ENCODE measurements at regions not wholly inside any gene's neighbourhood (a gene's known extent, or its start where the extent isn't known, plus 50 kb on each side); places are given as distances from the start of the nearest gene placed in this dataset.
A peak's percentile ranks its signal among the peaks of the same experiment; 100 is the strongest.

DNA sequence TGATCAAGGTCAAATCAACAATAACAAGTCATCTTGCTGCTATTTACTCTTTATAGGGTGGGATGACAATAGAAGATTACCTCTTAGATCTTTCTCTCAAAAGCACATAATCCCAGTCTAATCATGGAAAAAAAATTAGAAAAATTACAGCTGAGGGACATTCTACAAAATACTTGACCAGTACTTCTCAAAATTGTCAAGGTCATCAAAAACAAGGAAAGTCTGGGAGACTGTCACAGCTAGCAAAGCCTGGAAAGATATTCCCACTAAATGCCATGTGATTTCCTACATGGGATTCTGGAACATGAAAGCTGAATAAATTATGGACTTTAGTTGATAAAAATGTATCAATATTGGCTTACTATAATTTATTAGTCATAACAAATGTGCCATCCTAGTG is 276.2 kb downstream of the RNF144A start:
- H3K27me3 Mint-ChIP-seq (ENCODE audit: low read depth) = peaks cover 5% of the 10 kb centered on the region
- H3K4me1 Mint-ChIP-seq = peaks cover 25% of the 10 kb centered on the region
- no peaks in the 10 kb centered on the region for H3K9me3 Mint-ChIP-seq
- H3K4me3 Mint-ChIP-seq = no peak overlapping the region
- H3K36me3 Mint-ChIP-seq (ENCODE audit: low read depth) = no peaks in the 10 kb centered on the region
- no peak overlapping the region for H3K27ac Mint-ChIP-seq
- TF ChIP-seq, protein P1, sequence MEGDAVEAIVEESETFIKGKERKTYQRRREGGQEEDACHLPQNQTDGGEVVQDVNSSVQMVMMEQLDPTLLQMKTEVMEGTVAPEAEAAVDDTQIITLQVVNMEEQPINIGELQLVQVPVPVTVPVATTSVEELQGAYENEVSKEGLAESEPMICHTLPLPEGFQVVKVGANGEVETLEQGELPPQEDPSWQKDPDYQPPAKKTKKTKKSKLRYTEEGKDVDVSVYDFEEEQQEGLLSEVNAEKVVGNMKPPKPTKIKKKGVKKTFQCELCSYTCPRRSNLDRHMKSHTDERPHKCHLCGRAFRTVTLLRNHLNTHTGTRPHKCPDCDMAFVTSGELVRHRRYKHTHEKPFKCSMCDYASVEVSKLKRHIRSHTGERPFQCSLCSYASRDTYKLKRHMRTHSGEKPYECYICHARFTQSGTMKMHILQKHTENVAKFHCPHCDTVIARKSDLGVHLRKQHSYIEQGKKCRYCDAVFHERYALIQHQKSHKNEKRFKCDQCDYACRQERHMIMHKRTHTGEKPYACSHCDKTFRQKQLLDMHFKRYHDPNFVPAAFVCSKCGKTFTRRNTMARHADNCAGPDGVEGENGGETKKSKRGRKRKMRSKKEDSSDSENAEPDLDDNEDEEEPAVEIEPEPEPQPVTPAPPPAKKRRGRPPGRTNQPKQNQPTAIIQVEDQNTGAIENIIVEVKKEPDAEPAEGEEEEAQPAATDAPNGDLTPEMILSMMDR (IDR thresholded peaks at IDR 0.05; ENCODE audit: unreplicated experiment in 3 of 3) = no peak

DNA sequence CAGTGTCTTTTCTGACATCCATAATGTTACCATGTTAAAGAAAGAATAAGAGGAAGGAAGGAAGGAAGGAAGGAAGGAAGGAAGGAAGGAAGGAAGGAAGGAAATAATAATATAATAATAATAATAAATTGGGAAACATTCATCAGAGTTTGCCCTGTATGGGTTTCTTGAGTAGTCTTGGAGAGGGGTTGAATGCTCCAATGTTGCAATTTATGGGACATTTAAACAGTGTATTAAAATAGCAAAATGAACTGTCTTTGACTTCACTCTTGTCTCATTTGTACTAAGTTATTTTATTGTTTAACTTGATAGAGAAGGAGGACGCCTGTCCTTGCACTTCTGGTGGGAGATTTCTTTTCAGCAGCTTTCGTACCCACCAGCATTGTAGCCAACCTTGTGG is 277.7 kb downstream of the RNF144A start:
- TF ChIP-seq, protein P1 (IDR thresholded peaks at IDR 0.05; ENCODE audit: unreplicated experiment in 3 of 3) = no peak
- Mint-ChIP-seq H3K27ac (no peak overlapping the region), H3K9me3 (no peaks in the 10 kb centered on the region), H3K36me3 (ENCODE audit: low read depth) (no peaks in the 10 kb centered on the region), H3K27me3 (ENCODE audit: low read depth) (peaks cover 5% of the 10 kb centered on the region), H3K4me1 (peaks cover 23% of the 10 kb centered on the region), H3K4me3 (no peak overlapping the region)

DNA sequence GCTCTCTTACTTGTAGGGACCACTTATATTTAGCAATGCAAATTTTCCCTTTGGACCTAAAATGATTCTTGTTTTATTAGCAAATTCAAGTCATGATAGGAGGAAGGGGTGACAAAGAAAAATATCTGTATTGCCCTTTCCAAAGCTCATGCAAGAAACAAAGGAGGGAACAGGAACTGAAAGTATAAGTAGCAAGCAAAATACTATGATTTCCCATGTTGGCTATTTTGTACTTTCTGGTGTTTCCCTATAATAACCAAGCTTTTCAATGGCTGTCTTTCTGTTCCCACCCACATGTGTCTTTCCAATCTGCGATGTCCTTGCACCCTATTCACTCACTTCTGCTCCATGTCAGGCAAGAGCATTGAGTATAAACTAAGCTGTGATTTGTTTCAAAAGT is 279.7 kb downstream of the RNF144A start:
- Mint-ChIP-seq H3K4me3 (no peak overlapping the region), H3K4me1 (peaks cover 9% of the 10 kb centered on the region), H3K27me3 (ENCODE audit: low read depth) (peaks cover 1% of the 10 kb centered on the region), H3K9me3 (no peaks in the 10 kb centered on the region), H3K36me3 (ENCODE audit: low read depth) (no peaks in the 10 kb centered on the region), H3K27ac (no peak overlapping the region)
- TF ChIP-seq, protein P1 (IDR thresholded peaks at IDR 0.05; ENCODE audit: unreplicated experiment in 3 of 3) = no peak

DNA sequence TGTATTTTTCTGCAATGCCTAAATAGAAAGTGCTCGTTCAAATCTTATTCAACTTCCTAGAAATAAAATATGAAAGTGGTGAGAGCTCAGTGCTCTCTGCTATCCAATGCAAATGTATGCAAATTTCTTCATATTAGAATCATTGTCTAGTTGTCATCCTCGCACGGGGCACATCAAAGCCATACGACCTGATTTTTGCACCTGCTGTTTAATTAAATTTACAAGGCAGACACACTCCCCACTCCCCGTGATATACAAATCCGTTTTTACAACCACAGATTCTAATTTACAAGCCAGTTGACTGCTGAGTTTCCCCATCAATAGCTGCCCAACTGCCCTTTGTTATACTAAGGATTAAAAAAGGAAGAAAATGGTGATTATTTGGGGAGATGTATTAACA is 284.6 kb downstream of the RNF144A start:
- H3K4me3 Mint-ChIP-seq = no peak overlapping the region
- no peaks in the 10 kb centered on the region for H3K36me3 Mint-ChIP-seq (ENCODE audit: low read depth)
- H3K27me3 Mint-ChIP-seq (ENCODE audit: low read depth) = peaks cover 7% of the 10 kb centered on the region

DNA sequence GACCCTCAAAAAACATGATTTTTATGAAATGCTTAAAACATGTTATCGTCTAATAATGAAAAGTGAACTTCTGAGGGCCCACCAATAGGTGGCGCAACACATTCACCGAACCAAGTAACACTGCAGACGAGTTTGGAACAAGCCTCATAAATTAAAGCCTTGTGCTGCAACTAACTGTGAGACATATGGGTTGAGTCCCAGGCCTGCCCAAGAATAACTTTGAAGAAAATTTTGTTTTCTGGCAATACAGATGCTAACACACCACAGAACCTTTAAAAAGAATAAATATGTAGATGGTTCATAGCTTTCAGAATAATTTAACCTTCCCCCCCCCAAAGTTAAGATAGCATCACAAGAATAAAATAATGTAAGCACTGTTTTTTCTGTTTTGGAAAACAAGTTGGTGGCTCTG is 285.9 kb downstream of the RNF144A start:
- TF ChIP-seq, protein P1 (IDR thresholded peaks at IDR 0.05; ENCODE audit: unreplicated experiment in 3 of 3) = peak; percentile 83 to 96 (median 93)
- Mint-ChIP-seq H3K4me3 (no peak overlapping the region), H3K4me1 (peaks cover 10% of the 10 kb centered on the region), H3K27me3 (ENCODE audit: low read depth) (peaks cover 7% of the 10 kb centered on the region), H3K36me3 (ENCODE audit: low read depth) (no peaks in the 10 kb centered on the region), H3K27ac (peak overlapping the region; percentile 3 to 48 (median 5)), H3K9me3 (no peaks in the 10 kb centered on the region)

More for the DNA sequence above, 284.6 kb downstream of the RNF144A start:
- Mint-ChIP-seq H3K27ac (no peak overlapping the region), H3K9me3 (no peaks in the 10 kb centered on the region), H3K4me1 (peaks cover 13% of the 10 kb centered on the region)
- TF ChIP-seq, protein P1 (IDR thresholded peaks at IDR 0.05; ENCODE audit: unreplicated experiment in 3 of 3) = no peak

DNA sequence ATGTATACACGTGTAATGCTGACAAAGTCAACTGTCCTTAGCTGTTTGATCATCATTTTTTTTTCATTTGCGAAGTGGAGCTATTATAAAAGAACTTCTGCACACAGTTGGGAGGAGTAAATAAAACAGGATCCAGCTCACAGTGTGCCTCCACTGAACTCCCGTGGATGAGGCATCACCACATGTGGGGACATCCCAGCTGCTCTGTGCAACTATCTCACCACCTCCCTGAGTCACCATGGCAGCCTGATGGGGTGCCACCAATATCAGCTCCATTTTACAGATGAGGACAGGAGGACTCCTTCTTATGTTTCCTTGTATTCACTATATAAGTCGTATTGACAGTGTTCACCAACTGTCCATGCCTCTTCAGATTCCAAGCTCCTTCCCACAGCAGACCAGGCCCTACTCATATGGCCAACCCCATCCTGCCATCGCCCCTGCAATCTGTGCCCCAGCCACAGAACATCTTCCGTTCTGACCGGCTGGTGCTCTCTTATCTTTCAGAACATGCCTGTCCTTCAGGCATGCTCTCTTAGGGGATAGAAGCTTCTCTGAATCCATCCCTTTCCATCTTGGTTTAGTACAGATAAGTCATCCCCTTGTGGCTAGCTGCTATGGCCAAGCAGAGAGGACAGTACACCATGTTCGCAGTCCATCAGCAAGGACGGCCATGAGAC is 288.1 kb downstream of the RNF144A start:
- H3K4me3 Mint-ChIP-seq = no peak overlapping the region
- TF ChIP-seq, protein P1 (IDR thresholded peaks at IDR 0.05; ENCODE audit: unreplicated experiment in 3 of 3) = no peak
- H3K9me3 Mint-ChIP-seq = no peaks in the 10 kb centered on the region
- H3K36me3 Mint-ChIP-seq (ENCODE audit: low read depth) = no peaks in the 10 kb centered on the region
- peaks cover 7% of the 10 kb centered on the region for H3K27me3 Mint-ChIP-seq (ENCODE audit: low read depth)
- H3K4me1 Mint-ChIP-seq = peaks cover 23% of the 10 kb centered on the region
- no peak overlapping the region for H3K27ac Mint-ChIP-seq

Data from nephron (organoid).